WTC11 (cell line): ENCODE measurements at regions not wholly inside any gene's neighbourhood (a gene's known extent, or its start where the extent isn't known, plus 50 kb on each side); places are given as distances from the start of the nearest gene placed in this dataset.
A peak's percentile ranks its signal among the peaks of the same experiment; 100 is the strongest.

Experiments
- ATAC-seq: fragments of 200-7000 bp; cut with Tn5 transposase; 2 replicates; pipeline ENCODE4 v1.10.0; 2021; ENCODE audit warnings: mild to moderate bottlenecking, moderate library complexity
- CTCF ChIA-PET: fragments of 300-600 bp; sonication (Branson Sonifier 250); formaldehyde crosslinking; loops from one replicate; lab custom pipeline; 2021; ENCODE audit warnings: antibody characterized with exemption; lab: Charles Lee
- POLR2A ChIA-PET: fragments of 350-600 bp; sonication (Branson Sonifier 250); formaldehyde crosslinking; loops from one replicate; lab custom pipeline; 2021; ENCODE audit warnings: antibody characterized with exemption; lab: Charles Lee
- DNase-seq: peaks from one replicate; pipeline ENCODE4 v3.0.0; 2021; ENCODE audit warnings: low spot score
- H3K27ac Mint-ChIP-seq: 2 replicates; pipeline ENCODE4 v1.8.0; 2021; ENCODE audit warnings: mixed read lengths
- H3K27me3 Mint-ChIP-seq: 2 replicates; pipeline ENCODE4 v1.8.0; 2021; ENCODE audit warnings: low read depth, mild to moderate bottlenecking, moderate library complexity, mixed read lengths
- H3K36me3 Mint-ChIP-seq: 2 replicates; pipeline ENCODE4 v1.8.0; 2021; ENCODE audit warnings: mixed read lengths
- H3K4me1 Mint-ChIP-seq: 2 replicates; pipeline ENCODE4 v1.8.0; 2022; ENCODE audit warnings: mixed read lengths
- H3K4me3 Mint-ChIP-seq: 2 replicates; pipeline ENCODE4 v1.8.0; 2021; ENCODE audit warnings: mild to moderate bottlenecking, moderate library complexity, mixed read lengths
- H3K9me3 Mint-ChIP-seq: 2 replicates; pipeline ENCODE4 v1.8.0; 2021; ENCODE audit warnings: mixed read lengths
- AFF4 ChIP-seq: sonication (generic); formaldehyde crosslinking; IDR thresholded peaks from 2 replicates; pipeline ENCODE4 v1.8.1; 2023; ENCODE audit warnings: mild to moderate bottlenecking, missing genetic modification reagents, borderline replicate concordance
- CBFB ChIP-seq: sonication (generic); formaldehyde crosslinking; IDR thresholded peaks from 2 replicates; pipeline ENCODE4 v1.8.1; 2022; ENCODE audit warnings: mild to moderate bottlenecking, low read depth, missing genetic modification reagents
- CDX4 ChIP-seq: fragments of 250-450 bp; sonication (Bioruptor Pico); IDR thresholded peaks from 2 replicates; pipeline ENCODE4 v1.9.0; 2021; ENCODE audit warnings: moderate library complexity, mild to moderate bottlenecking, inconsistent platforms, borderline replicate concordance
- CREB1 ChIP-seq: sonication (generic); formaldehyde crosslinking; IDR thresholded peaks from 2 replicates; pipeline ENCODE4 v1.8.0; 2023; ENCODE audit warnings: mild to moderate bottlenecking, missing genetic modification reagents
- CREM ChIP-seq: sonication (generic); formaldehyde crosslinking; IDR thresholded peaks from 2 replicates; pipeline ENCODE4 v1.8.1; 2022; ENCODE audit warnings: mild to moderate bottlenecking, missing genetic modification reagents, moderate library complexity
- CTCF ChIP-seq: fragments of 200-600 bp; IDR thresholded peaks from 2 replicates; pipeline ENCODE4 v1.8.0; 2022; ENCODE audit warnings: antibody characterized with exemption
- ELF4 ChIP-seq: sonication (generic); formaldehyde crosslinking; IDR thresholded peaks from 2 replicates; pipeline ENCODE4 v1.8.1; 2022; ENCODE audit warnings: low read depth, mild to moderate bottlenecking, moderate library complexity, missing genetic modification reagents
- ERG ChIP-seq: fragments of 250-450 bp; sonication (Bioruptor Pico); IDR thresholded peaks from 2 replicates; pipeline ENCODE4 v1.8.0; 2021; ENCODE audit warnings: mild to moderate bottlenecking
- ESRRA ChIP-seq: sonication (generic); formaldehyde crosslinking; IDR thresholded peaks from 2 replicates; pipeline ENCODE4 v1.8.1; 2022; ENCODE audit warnings: mild to moderate bottlenecking, missing genetic modification reagents, borderline replicate concordance
- JUN ChIP-seq: sonication (generic); formaldehyde crosslinking; IDR thresholded peaks from 2 replicates; pipeline ENCODE4 v1.8.0; 2023; ENCODE audit warnings: mild to moderate bottlenecking, missing genetic modification reagents
- MLX ChIP-seq: sonication (generic); formaldehyde crosslinking; IDR thresholded peaks from 2 replicates; pipeline ENCODE4 v1.8.1; 2023; ENCODE audit warnings: mild to moderate bottlenecking, missing genetic modification reagents, moderate library complexity
- NFATC4 ChIP-seq: fragments of 250-450 bp; sonication (Bioruptor Pico); IDR thresholded peaks from 2 replicates; pipeline ENCODE4 v1.9.0; 2021; ENCODE audit warnings: mild to moderate bottlenecking
- NFE2L1 ChIP-seq: sonication (generic); formaldehyde crosslinking; IDR thresholded peaks from 2 replicates; pipeline ENCODE4 v1.8.1; 2023; ENCODE audit warnings: missing genetic modification reagents
- OVOL2 ChIP-seq: fragments of 250-450 bp; sonication (Bioruptor Pico); IDR thresholded peaks from 2 replicates; pipeline ENCODE4 v1.9.0; 2021; ENCODE audit warnings: mild to moderate bottlenecking, borderline replicate concordance
- RORB ChIP-seq: fragments of 250-450 bp; sonication (Bioruptor Pico); IDR thresholded peaks from 2 replicates; pipeline ENCODE4 v1.9.0; 2021; ENCODE audit warnings: mild to moderate bottlenecking
- SMAD3 ChIP-seq: sonication (generic); formaldehyde crosslinking; IDR thresholded peaks from 2 replicates; pipeline ENCODE4 v1.8.0; 2022; ENCODE audit warnings: missing genetic modification reagents, mild to moderate bottlenecking, borderline replicate concordance
- SP1 ChIP-seq: sonication (generic); formaldehyde crosslinking; conservative IDR thresholded peaks from 2 replicates; pipeline ENCODE4 v1.8.1; 2022; ENCODE audit warnings: missing genetic modification reagents
- ZMAT4 ChIP-seq: fragments of 250-450 bp; sonication (Bioruptor Pico); IDR thresholded peaks from 2 replicates; pipeline ENCODE4 v1.9.0; 2021; ENCODE audit warnings: mild to moderate bottlenecking
- ZNF423 ChIP-seq: fragments of 250-450 bp; sonication (Bioruptor Pico); IDR thresholded peaks from 2 replicates; pipeline ENCODE4 v2.1.2; 2022; ENCODE audit warnings: mild to moderate bottlenecking, moderate library complexity
- ZNF512 ChIP-seq: sonication (generic); formaldehyde crosslinking; IDR thresholded peaks from 2 replicates; pipeline ENCODE4 v1.8.1; 2022; ENCODE audit warnings: missing genetic modification reagents, borderline replicate concordance
- ZNF671 ChIP-seq: fragments of 250-450 bp; sonication (Bioruptor Pico); IDR thresholded peaks from 2 replicates; pipeline ENCODE4 v1.8.0; 2021; ENCODE audit warnings: mild to moderate bottlenecking
- ZSCAN18 ChIP-seq: fragments of 250-450 bp; sonication (Bioruptor Pico); IDR thresholded peaks from 2 replicates; pipeline ENCODE4 v2.1.2; 2022; ENCODE audit warnings: mild to moderate bottlenecking, moderate library complexity

- Mint-ChIP-seq H3K9me3 (no peaks in the 10 kb centered on the region), H3K36me3 (no peaks in the 10 kb centered on the region), H3K27ac (no peak overlapping the region), H3K4me3 (no peak overlapping the region), H3K27me3 (peaks cover 99% of the 10 kb centered on the region), H3K4me1 (no peaks in the 10 kb centered on the region)
- ChIA-PET POLR2A (no interaction called here), CTCF (interaction anchor here (0.5 to 5.7 kb wide), 70 partner anchors 8 to 955 kb away, joined by 3 to 125 read pairs (median 5); partner anchors contain the start of genes GNAZ, IGLL5 and RAB36)
- DNase-seq (peak; percentile 84), ATAC-seq (peak; percentile 88)
- TF ChIP-seq CTCF (peak; percentile 73; the same call in 1 of the 2 replicates), MLX (CRISPR knock-in tag) (no peak)
Measured at GRCh38 chr22:22770280-22770871, 117.2 kb upstream of the IGLL5 start.

GRCh38 chr22:22770881-22771280, 116.7 kb upstream of the IGLL5 start:
- no peak overlapping the region for H3K4me3 Mint-ChIP-seq
- CTCF ChIA-PET, result interaction anchor here (0.6 to 5.7 kb wide), 60 partner anchors 9 to 954 kb away, joined by 3 to 125 read pairs (median 5); partner anchors contain the start of genes IGLL5 and RAB36
- no peaks in the 10 kb centered on the region for H3K9me3 Mint-ChIP-seq
- DNase-seq, result no peak
- TF ChIP-seq ERG (CRISPR knock-in tag) (no peak), ZSCAN18 (CRISPR knock-in tag) (no peak), ESRRA (CRISPR knock-in tag) (no peak), RORB (no peak), ELF4 (CRISPR knock-in tag) (no peak), AFF4 (no peak), NFE2L1 (CRISPR knock-in tag) (no peak), CREM (CRISPR knock-in tag) (no peak), JUN (no peak), CBFB (CRISPR knock-in tag) (no peak), ZMAT4 (CRISPR knock-in tag) (no peak), ZNF671 (CRISPR knock-in tag) (no peak), CREB1 (CRISPR knock-in tag) (no peak), CDX4 (CRISPR knock-in tag) (no peak), NFATC4 (CRISPR knock-in tag) (no peak), ZNF512 (CRISPR knock-in tag) (no peak), ZNF423 (CRISPR knock-in tag) (no peak), SP1 (CRISPR knock-in tag) (no peak), OVOL2 (CRISPR knock-in tag) (no peak), SMAD3 (CRISPR knock-in tag) (no peak)
- TF ChIP-seq, all 79 proteins: peak for 0
- Mint-ChIP-seq H3K27me3 (peaks cover 99% of the 10 kb centered on the region), H3K27ac (no peak overlapping the region), H3K36me3 (no peaks in the 10 kb centered on the region), H3K4me1 (no peaks in the 10 kb centered on the region)
- ATAC-seq, result no peak
- POLR2A ChIA-PET, result no interaction called here
